DND-41 (cell line): ENCODE measurements at regions not wholly inside any gene's neighbourhood (a gene's known extent, or its start where the extent isn't known, plus 50 kb on each side); places are given as distances from the start of the nearest gene placed in this dataset.

ENCODE experiments used
- ATAC-seq: fragments of 200-7000 bp; cut with Tn5 transposase; 3 replicates; pipeline ENCODE4 v1.9.1; 2021; ENCODE audit warnings: low read depth; ENCODE audit not compliant: insufficient read depth
- DNase-seq: peaks from one replicate; pipeline ENCODE4 v3.0.0-alpha.2; 2020
- H2AFZ ChIP-seq: 2 replicates; pipeline ENCODE4 v1.6.0; 2012; ENCODE audit warnings: low read depth, low read length
- H3K27ac ChIP-seq: 2 replicates; pipeline ENCODE4 v1.5.1; 2012; ENCODE audit warnings: low read length, inconsistent platforms
- H3K27me3 ChIP-seq: fragments of 200-600 bp; sonication (generic); 2 replicates; pipeline ENCODE4 v1.6.0; 2012; ENCODE audit warnings: low read length, mild to moderate bottlenecking, inconsistent platforms; ENCODE audit not compliant: insufficient read depth, poor library complexity
- H3K36me3 ChIP-seq: 2 replicates; pipeline ENCODE4 v1.5.1; 2012; ENCODE audit warnings: low read length, inconsistent platforms; ENCODE audit not compliant: insufficient read depth
- H3K4me1 ChIP-seq: 2 replicates; pipeline ENCODE4 v1.5.1; 2012; ENCODE audit warnings: mild to moderate bottlenecking, low read length; ENCODE audit not compliant: insufficient read depth
- H3K4me2 ChIP-seq: 2 replicates; pipeline ENCODE4 v1.6.0; 2012; ENCODE audit warnings: mild to moderate bottlenecking, moderate library complexity, low read length, inconsistent platforms; ENCODE audit not compliant: insufficient read depth
- H3K4me3 ChIP-seq, 2 experiments: fragments of 200-600 bp in 1 of 2; shearing (Covaris generic) in 1 of 2; 2 replicates each; pipeline ENCODE4 v1.5.1; 2012 to 2016; ENCODE audit warnings: inconsistent platforms in 2 of 2, low read length in 2 of 2, mild to moderate bottlenecking in 2 of 2, low read depth in 1 of 2, moderate library complexity in 1 of 2
- H3K79me2 ChIP-seq: 2 replicates; pipeline ENCODE4 v1.6.0; 2012; ENCODE audit warnings: low read length, inconsistent platforms; ENCODE audit not compliant: insufficient read depth
- H3K9ac ChIP-seq: 2 replicates; pipeline ENCODE4 v1.6.0; 2012; ENCODE audit warnings: low read depth, mild to moderate bottlenecking, inconsistent platforms, low read length, moderate library complexity
- H3K9me3 ChIP-seq: 2 replicates; pipeline ENCODE4 v1.5.1; 2012; ENCODE audit warnings: low read length, moderate library complexity, mild to moderate bottlenecking, inconsistent platforms; ENCODE audit not compliant: insufficient read depth, severe bottlenecking
- H4K20me1 ChIP-seq: 2 replicates; pipeline ENCODE4 v1.6.0; 2012; ENCODE audit warnings: low read length; ENCODE audit not compliant: insufficient read depth
- EZH2 ChIP-seq: IDR thresholded peaks from 3 replicates; pipeline ENCODE4 v1.6.1; 2012; ENCODE audit warnings: borderline replicate concordance, low read depth, mild to moderate bottlenecking, moderate library complexity, low read length, inconsistent platforms; ENCODE audit not compliant: severe bottlenecking
- TF ChIP-seq, protein P1 (sequence below): IDR thresholded peaks from 2 replicates; pipeline ENCODE4 v1.5.1; 2012; ENCODE audit warnings: borderline replicate concordance, low read length, moderate library complexity, mild to moderate bottlenecking; ENCODE audit not compliant: poor library complexity, severe bottlenecking; ENCODE audit errors: extremely low read depth

DNA sequence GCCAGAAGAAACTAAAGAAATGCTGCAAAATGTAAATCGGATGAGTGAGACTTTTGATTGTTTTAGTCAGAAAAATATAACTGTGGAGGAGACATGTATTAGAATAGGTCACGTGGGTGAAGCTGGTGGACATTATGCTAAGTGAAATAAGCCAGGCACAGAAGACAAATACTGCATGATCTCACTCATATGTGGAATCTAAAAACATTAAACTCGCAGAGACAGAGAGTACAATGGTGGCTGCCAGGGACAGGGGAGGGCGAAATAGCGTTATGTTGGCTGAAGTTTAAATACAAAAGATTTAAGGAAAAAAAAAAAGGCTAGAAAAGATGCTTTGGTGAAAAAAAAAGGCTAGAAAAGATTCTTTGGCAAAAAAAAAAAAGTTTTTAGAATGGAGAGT is 63.5 kb upstream of the HDDC2 start:
- peaks cover 3% of the 10 kb centered on the region for H3K27me3 ChIP-seq

GRCh38 chr6:125367036-125367782 is 65.4 kb upstream of the HDDC2 start:
- no peaks in the 10 kb centered on the region for H3K36me3 ChIP-seq
- no peaks in the 10 kb centered on the region for H3K4me1 ChIP-seq
- H3K9me3 ChIP-seq = no peaks in the 10 kb centered on the region
- TF ChIP-seq EZH2 = no peak
- TF ChIP-seq, protein P1, sequence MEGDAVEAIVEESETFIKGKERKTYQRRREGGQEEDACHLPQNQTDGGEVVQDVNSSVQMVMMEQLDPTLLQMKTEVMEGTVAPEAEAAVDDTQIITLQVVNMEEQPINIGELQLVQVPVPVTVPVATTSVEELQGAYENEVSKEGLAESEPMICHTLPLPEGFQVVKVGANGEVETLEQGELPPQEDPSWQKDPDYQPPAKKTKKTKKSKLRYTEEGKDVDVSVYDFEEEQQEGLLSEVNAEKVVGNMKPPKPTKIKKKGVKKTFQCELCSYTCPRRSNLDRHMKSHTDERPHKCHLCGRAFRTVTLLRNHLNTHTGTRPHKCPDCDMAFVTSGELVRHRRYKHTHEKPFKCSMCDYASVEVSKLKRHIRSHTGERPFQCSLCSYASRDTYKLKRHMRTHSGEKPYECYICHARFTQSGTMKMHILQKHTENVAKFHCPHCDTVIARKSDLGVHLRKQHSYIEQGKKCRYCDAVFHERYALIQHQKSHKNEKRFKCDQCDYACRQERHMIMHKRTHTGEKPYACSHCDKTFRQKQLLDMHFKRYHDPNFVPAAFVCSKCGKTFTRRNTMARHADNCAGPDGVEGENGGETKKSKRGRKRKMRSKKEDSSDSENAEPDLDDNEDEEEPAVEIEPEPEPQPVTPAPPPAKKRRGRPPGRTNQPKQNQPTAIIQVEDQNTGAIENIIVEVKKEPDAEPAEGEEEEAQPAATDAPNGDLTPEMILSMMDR = no peak
- no peak overlapping the region for H3K4me2 ChIP-seq
- H3K4me3 ChIP-seq = no peak overlapping the region
- no peak overlapping the region for H3K9ac ChIP-seq
- H3K27ac ChIP-seq = no peak overlapping the region
- no peak overlapping the region for H2AFZ ChIP-seq
- ATAC-seq (no peak), DNase-seq (no peak)
- no peaks in the 10 kb centered on the region for H4K20me1 ChIP-seq
- H3K79me2 ChIP-seq = no peaks in the 10 kb centered on the region
- H3K27me3 ChIP-seq = peaks cover 5% of the 10 kb centered on the region

More for the DNA sequence above, 63.5 kb upstream of the HDDC2 start:
- Histone ChIP-seq H3K4me2 (no peak overlapping the region), H3K9me3 (no peaks in the 10 kb centered on the region), H3K4me1 (no peaks in the 10 kb centered on the region), H3K27ac (no peak overlapping the region), H4K20me1 (no peaks in the 10 kb centered on the region), H2AFZ (no peak overlapping the region), H3K36me3 (no peaks in the 10 kb centered on the region), H3K9ac (no peak overlapping the region), H3K4me3 (no peak overlapping the region), H3K79me2 (no peaks in the 10 kb centered on the region)
- ATAC-seq (no peak), DNase-seq (no peak)
- TF ChIP-seq EZH2 = no peak
- TF ChIP-seq, protein P1 = no peak

- Histone ChIP-seq H4K20me1 (no peaks in the 10 kb centered on the region), H3K9me3 (no peaks in the 10 kb centered on the region), H3K36me3 (no peaks in the 10 kb centered on the region), H3K4me3 (no peak overlapping the region), H3K4me2 (no peak overlapping the region), H3K9ac (no peak overlapping the region), H3K27ac (no peak overlapping the region), H3K79me2 (no peaks in the 10 kb centered on the region), H3K27me3 (peaks cover 5% of the 10 kb centered on the region), H3K4me1 (no peaks in the 10 kb centered on the region), H2AFZ (no peak overlapping the region)
- ATAC-seq (no peak), DNase-seq (no peak)
- TF ChIP-seq EZH2 = no peak
- TF ChIP-seq, protein P1 = no peak
Observed at GRCh38 chr6:125370343-125370742, 68.6 kb upstream of the HDDC2 start.

- TF ChIP-seq, protein P1 = no peak
- no peak for TF ChIP-seq EZH2
- Histone ChIP-seq H3K27ac (no peak overlapping the region), H2AFZ (no peak overlapping the region), H3K27me3 (peaks cover 3% of the 10 kb centered on the region), H4K20me1 (no peaks in the 10 kb centered on the region), H3K9me3 (no peaks in the 10 kb centered on the region), H3K9ac (no peak overlapping the region), H3K79me2 (no peaks in the 10 kb centered on the region), H3K36me3 (no peaks in the 10 kb centered on the region), H3K4me1 (no peaks in the 10 kb centered on the region), H3K4me3 (no peak overlapping the region), H3K4me2 (no peak overlapping the region)
- no peak for DNase-seq
- ATAC-seq = no peak
Observed at GRCh38 chr6:125375013-125375412, 73.2 kb upstream of the HDDC2 start.
